Gastrocnemius medialis (tissue), 4 donors: ENCODE measurements at regions not wholly inside any gene's neighbourhood (a gene's known extent, or its start where the extent isn't known, plus 50 kb on each side); places are given as distances from the start of the nearest gene placed in this dataset.

ENCODE experiments used
- ATAC-seq, 2 donors: fragments of 150-250 bp; one replicate each; pipeline ENCODE4 v1.9.1; 2016
- DNase-seq, 2 donors: peaks; one replicate each; pipeline ENCODE4 v3.0.0-alpha.2; 2019
- H3K27ac ChIP-seq, 4 donors: fragments of 200-600 bp; sonication (generic); 1 replicate in 1 of 4; 2 replicates in 3 of 4; pipeline ENCODE4 v1.5.1; 2016 to 2018; ENCODE audit warnings: mild to moderate bottlenecking in 2 of 4, moderate library complexity in 1 of 4
- H3K27me3 ChIP-seq, 3 donors: fragments of 200-600 bp; sonication (generic) in 2 of 3; 1 replicate in 1 of 3; 2 replicates in 2 of 3; pipeline versions ENCODE4 v1.5.1 to v1.6.0; 2016 to 2019; ENCODE audit warnings: mild to moderate bottlenecking in 1 of 3, moderate library complexity in 1 of 3
- H3K36me3 ChIP-seq, 2 donors: fragments of 200-600 bp; sonication (generic) in 1 of 2; one replicate each; pipeline ENCODE4 v1.5.1; 2017 to 2018
- H3K4me1 ChIP-seq, 2 donors: fragments of 200-600 bp; sonication (generic) in 1 of 2; one replicate each; pipeline ENCODE4 v1.5.1; 2016 to 2017; ENCODE audit warnings: mild to moderate bottlenecking in 2 of 2
- H3K4me3 ChIP-seq, 4 donors: fragments of 200-600 bp; sonication (generic) in 3 of 4; 1 replicate in 1 of 4; 2 replicates in 3 of 4; pipeline ENCODE4 v1.5.1; 2016 to 2019; ENCODE audit warnings: mild to moderate bottlenecking in 2 of 4
- H3K9me3 ChIP-seq, 3 donors: fragments of 200-600 bp; sonication (generic) in 2 of 3; 1 replicate in 1 of 3; 2 replicates in 2 of 3; pipeline ENCODE4 v1.5.1; 2016 to 2019
- POLR2A ChIP-seq, 2 donors: fragments of 450-650 bp; IDR thresholded peaks; one replicate each; pipeline ENCODE4 v1.6.1; 2017; ENCODE audit warnings: antibody characterized with exemption in 2 of 2, mild to moderate bottlenecking in 2 of 2, moderate library complexity in 2 of 2
- in situ Hi-C, 4 donors: fragments of 200-750 bp; cut with MboI; loops; one replicate each; pipeline versions ENCODE4 v1.15.0 to v1.8.0; 2017; ENCODE audit warnings: low sequenced_read_pairs in 4 of 4
- intact Hi-C: fragments of 100-400 bp; cut with DNase I; formaldehyde crosslinking; loops from one replicate; pipeline ENCODE4 v1.15.1; 2023; ENCODE audit warnings: low total_unique reads
- TF ChIP-seq, protein P1 (sequence below), 5 experiments: fragments of 450-650 bp in 3 of 5; fragments of 200-600 bp in 2 of 5; sonication (generic) in 2 of 5; IDR thresholded peaks in 4 of 5; conservative IDR thresholded peaks in 1 of 5; 1 replicate in 4 of 5; 2 replicates in 1 of 5; pipeline ENCODE4 v1.5.1; 2016 to 2019; ENCODE audit warnings: antibody characterized with exemption in 5 of 5, mild to moderate bottlenecking in 3 of 5, moderate library complexity in 3 of 5

DNA sequence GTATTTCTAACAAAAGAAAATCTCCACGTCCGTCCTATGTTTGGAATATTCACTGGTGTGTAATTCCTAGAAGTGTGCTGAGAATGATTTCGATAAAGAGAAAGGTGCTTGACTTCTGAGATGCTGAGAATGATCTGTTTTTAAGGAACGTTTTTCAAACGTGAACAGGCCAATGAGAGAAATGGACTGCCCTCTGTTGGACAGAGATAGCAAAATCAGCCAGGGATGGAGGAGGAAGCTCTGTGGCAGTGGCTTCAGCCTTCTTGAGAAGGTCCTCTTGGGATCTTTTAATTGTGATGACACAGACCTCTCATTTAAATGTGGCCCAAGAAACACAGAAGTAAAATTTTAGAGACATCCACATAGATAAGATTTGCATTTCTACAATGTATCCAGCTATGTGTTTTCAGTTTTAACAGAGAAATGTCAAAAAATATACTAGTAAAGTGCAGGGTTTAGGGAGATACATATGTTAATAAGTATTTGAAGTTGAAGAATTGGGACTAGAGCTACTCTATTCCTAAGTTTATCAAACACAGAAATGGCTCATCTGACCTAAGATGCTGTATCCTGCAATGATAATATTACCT, 84.0 kb upstream of the RCN1 start:
- in situ Hi-C loops: no loop called here
- Histone ChIP-seq H3K4me1 (no peaks in the 10 kb centered on the region), H3K36me3 (no peaks in the 10 kb centered on the region), H3K9me3 (no peaks in the 10 kb centered on the region), H3K4me3 (no peak overlapping the region), H3K27me3 (peaks cover 0 to 11% (median 2%) of the 10 kb centered on the region in 3 donors), H3K27ac (no peak overlapping the region)
- DNase-seq (no peak), ATAC-seq (no peak)
- intact Hi-C loops: no loop called here
- no peak for TF ChIP-seq POLR2A (IDR thresholded peaks at IDR 0.05)
- TF ChIP-seq, protein P1, sequence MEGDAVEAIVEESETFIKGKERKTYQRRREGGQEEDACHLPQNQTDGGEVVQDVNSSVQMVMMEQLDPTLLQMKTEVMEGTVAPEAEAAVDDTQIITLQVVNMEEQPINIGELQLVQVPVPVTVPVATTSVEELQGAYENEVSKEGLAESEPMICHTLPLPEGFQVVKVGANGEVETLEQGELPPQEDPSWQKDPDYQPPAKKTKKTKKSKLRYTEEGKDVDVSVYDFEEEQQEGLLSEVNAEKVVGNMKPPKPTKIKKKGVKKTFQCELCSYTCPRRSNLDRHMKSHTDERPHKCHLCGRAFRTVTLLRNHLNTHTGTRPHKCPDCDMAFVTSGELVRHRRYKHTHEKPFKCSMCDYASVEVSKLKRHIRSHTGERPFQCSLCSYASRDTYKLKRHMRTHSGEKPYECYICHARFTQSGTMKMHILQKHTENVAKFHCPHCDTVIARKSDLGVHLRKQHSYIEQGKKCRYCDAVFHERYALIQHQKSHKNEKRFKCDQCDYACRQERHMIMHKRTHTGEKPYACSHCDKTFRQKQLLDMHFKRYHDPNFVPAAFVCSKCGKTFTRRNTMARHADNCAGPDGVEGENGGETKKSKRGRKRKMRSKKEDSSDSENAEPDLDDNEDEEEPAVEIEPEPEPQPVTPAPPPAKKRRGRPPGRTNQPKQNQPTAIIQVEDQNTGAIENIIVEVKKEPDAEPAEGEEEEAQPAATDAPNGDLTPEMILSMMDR (IDR thresholded peaks at IDR 0.05 in 4 of 5, conservative IDR thresholded peaks at IDR 0.05 in 1 of 5): no peak

DNA sequence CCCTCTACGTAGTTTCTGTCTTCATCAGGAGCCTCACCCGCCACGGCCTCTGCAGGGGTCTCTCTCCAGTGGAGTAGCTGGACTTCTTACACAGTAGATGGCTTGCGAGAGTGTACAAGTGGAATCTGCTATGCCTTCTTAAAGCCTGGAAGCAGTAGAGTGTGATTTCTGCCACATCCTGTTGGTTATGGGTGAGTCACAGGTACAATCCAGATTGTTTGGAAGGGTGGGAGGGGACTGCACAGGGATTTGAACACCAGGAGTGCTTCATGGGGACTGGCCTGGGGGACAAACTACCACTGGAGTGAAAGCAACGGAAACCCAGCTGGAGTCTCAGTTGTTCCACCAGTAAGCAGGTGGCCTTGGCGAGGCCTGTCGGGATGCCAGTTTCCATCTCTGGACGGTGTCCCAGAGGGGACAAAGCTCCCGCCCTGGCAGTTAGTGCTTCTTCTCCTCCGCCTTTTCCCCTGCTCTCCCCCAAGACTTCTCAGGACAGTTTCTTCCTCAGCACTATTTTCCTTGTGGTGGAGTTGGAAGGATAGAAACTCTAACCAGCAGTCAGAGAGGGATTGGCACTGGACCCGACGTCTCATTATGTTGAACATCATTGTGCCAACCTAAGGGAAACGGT, 85.0 kb upstream of the RCN1 start:
- in situ Hi-C loops: no loop called here

DNA sequence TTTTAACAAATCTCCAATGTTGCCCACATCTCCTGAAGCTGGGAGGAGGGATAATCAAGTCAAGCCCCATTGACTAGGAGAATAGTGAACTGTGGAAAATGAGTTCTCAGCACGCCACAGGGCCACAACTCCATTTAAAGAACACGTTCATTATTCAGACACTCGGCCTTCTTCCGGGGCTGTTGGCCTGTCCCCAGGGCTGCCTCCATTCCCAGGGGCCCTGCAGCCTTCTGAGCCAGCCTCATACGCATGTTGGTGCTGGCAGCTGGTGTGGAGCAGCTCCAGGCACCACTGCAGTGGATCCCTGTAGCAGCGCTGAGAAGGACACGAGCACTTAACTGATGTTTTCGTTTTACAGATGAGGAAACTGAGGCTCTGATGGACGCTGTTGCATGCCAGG, 87.5 kb upstream of the RCN1 start:
- H3K36me3 ChIP-seq: no peaks in the 10 kb centered on the region
- in situ Hi-C loops (no loop called here), intact Hi-C loops (no loop called here)
- TF ChIP-seq, protein P1 (IDR thresholded peaks at IDR 0.05 in 4 of 5, conservative IDR thresholded peaks at IDR 0.05 in 1 of 5): no peak
- TF ChIP-seq POLR2A (IDR thresholded peaks at IDR 0.05): no peak
- no peaks in the 10 kb centered on the region for H3K4me1 ChIP-seq
- no peak overlapping the region for H3K27ac ChIP-seq
- peaks cover 0 to 13% (median 0%) of the 10 kb centered on the region in 3 donors for H3K27me3 ChIP-seq
- no peak overlapping the region for H3K4me3 ChIP-seq
- no peak for ATAC-seq
- no peak for DNase-seq
- no peaks in the 10 kb centered on the region for H3K9me3 ChIP-seq

More for the DNA sequence above, 85.0 kb upstream of the RCN1 start:
- TF ChIP-seq POLR2A (IDR thresholded peaks at IDR 0.05): no peak
- TF ChIP-seq, protein P1 (IDR thresholded peaks at IDR 0.05 in 4 of 5, conservative IDR thresholded peaks at IDR 0.05 in 1 of 5): no peak
- H3K4me3 ChIP-seq: no peak overlapping the region
- H3K27ac ChIP-seq: no peak overlapping the region
- intact Hi-C loops: no loop called here
- no peaks in the 10 kb centered on the region for H3K36me3 ChIP-seq
- no peaks in the 10 kb centered on the region for H3K9me3 ChIP-seq
- DNase-seq: no peak
- H3K27me3 ChIP-seq: peaks cover 0 to 11% (median 2%) of the 10 kb centered on the region in 3 donors
- no peak for ATAC-seq
- no peaks in the 10 kb centered on the region for H3K4me1 ChIP-seq

DNA sequence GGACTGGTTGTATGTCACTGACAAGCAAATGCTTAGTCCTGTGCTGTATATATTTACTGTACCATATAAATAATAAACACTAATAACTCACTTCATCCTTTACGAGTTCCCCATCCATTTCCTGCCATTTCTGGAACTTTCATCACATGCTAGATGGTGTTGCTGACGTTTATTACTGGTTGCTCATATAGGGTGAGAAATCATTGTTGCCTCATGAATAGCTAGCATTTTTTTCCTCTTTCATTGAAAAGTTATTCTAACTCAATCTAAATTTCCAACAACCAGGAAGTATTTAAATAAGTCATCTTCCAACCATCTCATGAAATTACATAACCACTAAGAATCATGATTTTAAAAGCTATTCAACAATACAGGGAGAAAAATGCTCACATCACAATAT, 88.6 kb upstream of the RCN1 start:
- intact Hi-C loops: no loop called here
- no peak for TF ChIP-seq POLR2A (IDR thresholded peaks at IDR 0.05)
- TF ChIP-seq, protein P1 (IDR thresholded peaks at IDR 0.05 in 4 of 5, conservative IDR thresholded peaks at IDR 0.05 in 1 of 5): no peak
- Histone ChIP-seq H3K27me3 (peaks cover 0 to 13% (median 0%) of the 10 kb centered on the region in 3 donors), H3K27ac (no peak overlapping the region), H3K4me1 (no peaks in the 10 kb centered on the region), H3K36me3 (no peaks in the 10 kb centered on the region), H3K9me3 (no peaks in the 10 kb centered on the region), H3K4me3 (no peak overlapping the region)
- no peak for DNase-seq
- in situ Hi-C loops: no loop called here
- no peak for ATAC-seq
